GM13977 (cell line): ENCODE measurements at regions not wholly inside any gene's neighbourhood (a gene's known extent, or its start where the extent isn't known, plus 50 kb on each side); places are given as distances from the start of the nearest gene placed in this dataset.

ENCODE experiments used
- DNase-seq: peaks from one replicate; pipeline ENCODE4 v3.0.0; 2012; ENCODE audit warnings: low spot score
- CTCF ChIP-seq: IDR thresholded peaks from 2 replicates; pipeline ENCODE4 v1.5.1; 2012; ENCODE audit warnings: mild to moderate bottlenecking, control low read depth; ENCODE audit not compliant: insufficient read depth; ENCODE audit errors: extremely low read depth, missing control alignments
- in situ Hi-C: fragments of 300-500 bp; cut with MboI; formaldehyde crosslinking; loops from one replicate; pipeline ENCODE4 v1.12.0; 2022; ENCODE audit warnings: low sequenced_read_pairs, low pct_unique_long_range_greater_than_20kb, mixed read lengths, inconsistent platforms; ENCODE audit not compliant: unreplicated experiment

- TF ChIP-seq CTCF, result no peak
- in situ Hi-C loops, result no loop called here
- no peak for DNase-seq
Observed at GRCh38 chr1:208686592-208686991, 442.4 kb upstream of the PLXNA2 start.

DNA sequence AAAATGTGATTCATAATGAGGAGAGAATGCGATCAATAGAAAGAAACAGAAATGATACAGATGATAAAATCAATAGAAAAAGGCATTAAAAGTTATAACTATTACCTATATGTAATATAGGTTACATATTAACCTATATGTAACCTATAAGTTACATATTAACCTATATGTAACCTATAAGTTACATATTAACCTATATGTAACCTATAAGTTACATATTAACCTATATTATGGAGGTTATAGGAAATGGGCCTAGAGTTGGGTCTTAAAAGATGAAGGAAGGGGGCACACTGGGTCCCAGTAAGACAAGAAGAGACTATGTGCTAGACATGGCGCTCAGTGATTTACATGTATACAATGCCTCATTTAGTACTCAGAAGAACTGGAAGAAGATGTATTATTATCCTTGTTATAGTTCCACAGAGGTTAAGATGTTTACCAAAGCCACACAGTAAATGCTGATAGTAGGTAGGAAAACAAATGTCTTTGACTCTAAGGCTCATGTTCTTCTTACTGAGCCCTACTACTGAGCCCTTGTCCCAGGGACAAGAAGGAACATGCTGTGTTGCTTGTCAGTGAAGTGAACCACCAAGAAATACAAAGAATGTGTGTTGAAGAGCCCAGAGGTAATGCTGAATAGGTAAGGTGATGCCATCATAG is 444.6 kb upstream of the PLXNA2 start:
- in situ Hi-C loops, result no loop called here
- no peak for DNase-seq
- TF ChIP-seq CTCF, result no peak

DNA sequence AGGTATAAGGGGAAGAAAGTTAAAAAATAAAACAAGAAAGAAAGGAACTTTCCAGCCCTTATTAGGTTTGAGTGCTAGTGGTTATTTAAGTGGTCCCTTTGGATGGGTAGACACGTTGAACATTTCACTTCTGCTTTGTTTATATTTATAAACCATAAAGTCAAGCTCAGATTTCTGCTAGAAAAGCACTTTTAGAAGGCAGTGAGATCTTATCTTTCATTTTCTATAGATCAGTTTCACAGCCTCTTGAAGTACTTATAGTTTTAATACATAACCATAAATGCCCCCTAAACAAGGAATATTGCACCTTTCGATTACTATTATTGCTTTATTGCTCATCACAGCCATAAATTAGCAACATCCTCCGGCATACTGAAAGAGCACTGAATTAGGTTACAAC is 446.8 kb upstream of the PLXNA2 start:
- TF ChIP-seq CTCF, result no peak
- DNase-seq, result no peak
- in situ Hi-C loops, result no loop called here

GRCh38 chr1:208709981-208710380 is 465.8 kb upstream of the PLXNA2 start:
- DNase-seq, result no peak
- in situ Hi-C loops, result no loop called here
- no peak for TF ChIP-seq CTCF

DNA sequence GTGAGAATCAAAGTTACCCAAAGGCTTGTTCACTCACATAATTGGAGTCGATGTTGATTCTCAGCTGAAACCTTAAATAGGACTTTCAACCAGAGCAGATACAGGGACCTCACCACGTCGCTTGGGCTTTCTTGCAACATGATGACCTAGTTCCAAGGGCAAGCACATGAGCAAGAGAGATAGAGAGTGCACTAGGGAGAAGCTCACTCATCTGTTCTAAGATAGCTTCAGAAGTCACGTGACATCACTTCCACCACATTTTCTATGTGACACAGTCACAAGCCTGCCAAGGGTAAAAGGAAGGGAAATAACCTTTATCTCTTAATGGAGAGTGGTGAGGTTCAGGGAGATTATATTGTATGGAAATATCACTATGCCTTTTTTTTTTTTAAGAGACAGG is 470.1 kb upstream of the PLXNA2 start:
- no peak for DNase-seq
- no peak for TF ChIP-seq CTCF
- in situ Hi-C loops, result no loop called here

DNA sequence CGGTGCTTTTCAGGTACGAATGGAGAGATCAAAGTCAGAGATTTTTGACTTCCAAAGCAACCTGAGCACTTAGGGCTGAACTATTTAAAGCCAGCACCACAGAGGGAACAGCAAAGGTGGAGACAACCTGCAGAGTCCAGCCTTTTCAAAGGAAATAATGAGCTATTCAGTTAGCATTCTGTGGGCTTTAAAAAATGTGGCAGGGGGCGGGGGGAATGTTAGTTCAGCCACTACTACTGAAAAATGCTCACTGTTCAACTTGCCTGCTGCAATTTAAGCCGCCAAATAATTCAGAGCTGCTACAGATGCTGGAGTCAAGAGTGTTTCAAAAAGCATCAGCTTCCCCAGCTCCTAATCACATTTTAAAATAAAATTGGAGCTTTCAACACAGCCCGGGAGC is 473.3 kb upstream of the PLXNA2 start:
- no peak for DNase-seq
- no peak for TF ChIP-seq CTCF
- in situ Hi-C loops, result no loop called here
